ENCODE measurements at regions not wholly inside any gene's neighbourhood (a gene's known extent, or its start where the extent isn't known, plus 50 kb on each side); places are given as distances from the start of the nearest gene placed in this dataset.

DNA sequence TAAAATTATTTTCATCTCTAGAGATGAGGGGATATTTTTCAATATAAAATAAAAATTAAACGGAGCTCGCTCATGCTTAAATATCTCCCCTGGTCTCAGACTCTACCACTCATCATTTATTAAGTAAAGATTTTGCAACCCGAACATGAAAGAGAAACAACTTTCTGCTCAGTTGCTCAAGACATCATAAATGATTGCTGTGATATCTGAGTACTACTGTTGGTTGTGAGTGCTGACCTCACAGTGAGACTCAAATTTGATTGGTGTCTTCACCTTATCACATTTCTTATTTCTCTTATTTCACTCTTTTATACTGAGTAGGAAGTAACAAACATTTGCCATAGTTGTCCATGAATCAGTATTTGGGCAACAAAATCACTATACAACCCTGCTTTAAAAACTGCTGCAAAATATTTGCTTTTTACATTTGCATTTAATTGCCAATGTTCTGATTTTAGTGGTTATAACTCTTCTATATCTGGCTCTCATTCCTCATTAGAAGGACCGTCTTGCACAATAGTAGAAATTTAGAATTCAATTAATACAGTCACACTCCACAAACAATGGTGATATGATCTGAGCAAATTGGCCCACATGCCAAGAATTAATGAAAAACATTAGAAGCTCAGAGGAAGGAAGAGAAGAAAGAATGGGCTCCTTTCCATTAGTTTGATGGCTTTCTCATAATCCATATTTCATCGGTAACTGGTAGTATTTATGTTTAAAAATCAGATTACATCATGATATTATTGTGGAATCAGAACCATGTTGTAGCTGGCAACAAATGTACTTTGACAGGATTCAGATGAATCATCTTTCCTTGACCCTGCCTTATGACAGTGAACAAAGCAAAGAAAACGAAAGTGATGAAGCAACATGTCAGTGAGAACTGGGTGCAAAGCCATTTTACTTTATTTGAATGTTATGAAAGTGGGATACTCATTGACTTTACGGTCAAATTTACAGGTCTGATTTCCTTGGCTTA, 973.6 kb upstream of the TENM4 start:
- no peak for DNase-seq
- no peak for ATAC-seq
- intact Hi-C loops (cut with DNase I, micrococcal nuclease), result no loop called here

DNA sequence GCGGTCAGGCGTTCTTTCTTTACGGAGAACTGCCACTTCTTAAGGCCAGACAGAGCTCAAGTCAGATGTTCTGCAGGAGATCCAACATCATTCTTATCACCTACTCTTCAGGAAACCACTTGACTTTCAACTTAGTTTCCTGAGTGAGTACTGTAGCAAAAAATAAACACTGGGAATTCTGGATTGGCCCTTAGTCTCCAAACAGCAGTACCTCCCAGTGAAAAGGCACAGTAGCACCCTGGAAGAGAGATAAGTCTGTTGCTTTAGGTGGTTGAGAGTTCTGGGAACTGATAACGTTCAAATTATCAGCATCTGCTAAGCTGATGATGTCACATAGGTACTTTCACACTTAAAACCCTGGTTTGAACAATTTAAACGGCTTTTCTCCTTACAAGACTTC, 971.8 kb upstream of the TENM4 start:
- DNase-seq (no peak), ATAC-seq (no peak)
- intact Hi-C loops (cut with DNase I, micrococcal nuclease), result no loop called here

DNA sequence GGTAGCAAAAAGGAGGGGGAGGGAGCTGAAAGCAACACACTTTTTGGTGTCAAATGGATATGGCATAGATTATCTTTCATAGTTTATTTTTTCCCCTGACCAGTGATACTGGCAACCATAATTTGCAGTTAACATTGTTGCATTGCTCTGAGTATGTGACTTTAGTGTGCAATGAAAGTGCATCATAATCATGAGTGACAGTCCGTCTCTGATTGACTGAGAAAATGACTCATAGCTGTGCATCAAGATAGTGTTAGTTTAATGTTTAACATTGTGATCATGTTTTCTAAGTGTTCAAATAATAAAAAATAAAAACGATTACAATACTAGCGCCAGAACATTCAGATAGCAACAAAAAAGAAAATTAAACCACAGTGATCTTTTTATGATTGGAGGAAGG, 952.4 kb upstream of the TENM4 start:
- DNase-seq, result no peak
- ATAC-seq, result peak; percentile 79
- intact Hi-C loops (cut with DNase I, micrococcal nuclease), result no loop called here

DNA sequence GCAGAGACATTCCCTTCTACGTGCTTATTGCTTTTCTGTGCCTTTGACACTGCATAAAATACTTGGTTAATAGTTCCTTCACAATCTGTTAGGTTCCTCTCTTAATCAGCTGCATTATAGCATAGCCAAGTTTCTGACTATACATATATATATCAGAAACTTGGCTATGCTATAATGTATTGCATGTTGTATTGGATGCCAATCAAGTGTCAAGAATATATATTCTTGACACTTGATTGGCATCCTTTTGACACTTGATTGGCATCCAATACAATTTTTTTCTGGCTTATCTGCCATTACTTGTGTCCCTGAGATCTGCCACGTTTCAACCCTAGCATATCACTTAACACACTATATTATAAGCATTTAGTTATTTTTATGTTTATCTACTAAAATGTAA, 949.7 kb upstream of the TENM4 start:
- no peak for DNase-seq
- intact Hi-C loops (cut with DNase I, micrococcal nuclease), result no loop called here
- no peak for ATAC-seq

DNA sequence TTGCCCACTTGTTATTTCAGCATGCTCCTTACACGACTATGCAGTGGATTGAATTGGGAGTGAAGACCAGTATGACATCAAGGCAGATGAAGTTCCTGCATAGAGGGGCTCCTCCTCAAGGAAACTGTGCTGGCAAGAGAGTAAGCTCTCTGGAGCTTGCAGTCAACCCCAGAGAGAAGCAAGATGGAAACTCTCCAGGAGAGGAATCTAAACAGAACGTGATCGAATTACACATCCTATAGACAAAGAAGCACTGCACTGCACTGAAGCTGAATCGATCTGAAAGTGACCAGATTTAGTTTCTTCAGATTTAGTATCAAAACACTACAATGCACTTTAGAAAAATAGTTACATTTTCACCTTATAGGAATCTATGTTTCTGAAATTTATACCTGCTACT, 947.7 kb upstream of the TENM4 start:
- DNase-seq (no peak), ATAC-seq (no peak)
- intact Hi-C loops (cut with DNase I, micrococcal nuclease), result no loop called here

DNA sequence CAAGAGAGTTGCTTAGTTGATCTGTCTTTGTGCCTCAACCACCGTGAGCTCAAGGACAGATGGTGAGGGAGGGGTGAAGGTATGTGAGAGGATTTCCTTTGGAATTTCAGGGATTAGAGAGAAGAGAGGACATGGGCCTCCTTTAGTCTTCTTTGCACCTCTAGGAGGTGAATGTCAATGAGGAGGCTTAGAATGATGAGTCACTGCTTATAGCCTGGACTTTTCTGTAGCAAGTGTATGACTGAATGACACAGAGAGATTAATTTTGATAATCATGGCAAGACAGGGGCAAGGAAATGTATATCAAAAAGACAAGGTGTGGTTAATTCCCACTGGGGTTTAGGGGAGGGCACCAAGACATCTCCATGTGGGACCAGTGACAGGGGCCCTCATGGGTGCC, 947.3 kb upstream of the TENM4 start:
- ATAC-seq, result no peak
- intact Hi-C loops (cut with DNase I, micrococcal nuclease), result no loop called here

DNA sequence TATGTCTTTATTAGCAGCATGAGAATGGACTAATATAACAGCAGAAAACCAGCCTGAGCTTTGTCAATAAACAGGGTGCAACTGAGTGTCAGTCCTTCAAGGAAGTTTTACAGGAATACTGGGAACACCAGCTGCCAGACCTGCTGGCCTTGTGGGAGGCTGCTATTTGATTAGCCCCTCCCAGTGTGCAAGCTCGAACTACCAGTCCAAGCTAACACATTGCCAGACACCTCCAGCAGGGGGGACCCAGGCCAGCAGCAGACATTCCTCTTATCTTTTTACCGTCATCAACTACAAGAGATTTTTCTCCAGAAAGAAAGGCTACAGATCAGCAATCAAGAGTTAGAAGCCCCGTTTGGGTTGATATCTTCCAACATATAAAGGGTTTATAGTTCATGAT, 942.8 kb upstream of the TENM4 start:
- DNase-seq (peak; percentile 18 to 52), ATAC-seq (peak; percentile 83)
- intact Hi-C loops (cut with DNase I, micrococcal nuclease), result no loop called here

More for the DNA sequence above, 947.3 kb upstream of the TENM4 start:
- no peak for DNase-seq

DNA sequence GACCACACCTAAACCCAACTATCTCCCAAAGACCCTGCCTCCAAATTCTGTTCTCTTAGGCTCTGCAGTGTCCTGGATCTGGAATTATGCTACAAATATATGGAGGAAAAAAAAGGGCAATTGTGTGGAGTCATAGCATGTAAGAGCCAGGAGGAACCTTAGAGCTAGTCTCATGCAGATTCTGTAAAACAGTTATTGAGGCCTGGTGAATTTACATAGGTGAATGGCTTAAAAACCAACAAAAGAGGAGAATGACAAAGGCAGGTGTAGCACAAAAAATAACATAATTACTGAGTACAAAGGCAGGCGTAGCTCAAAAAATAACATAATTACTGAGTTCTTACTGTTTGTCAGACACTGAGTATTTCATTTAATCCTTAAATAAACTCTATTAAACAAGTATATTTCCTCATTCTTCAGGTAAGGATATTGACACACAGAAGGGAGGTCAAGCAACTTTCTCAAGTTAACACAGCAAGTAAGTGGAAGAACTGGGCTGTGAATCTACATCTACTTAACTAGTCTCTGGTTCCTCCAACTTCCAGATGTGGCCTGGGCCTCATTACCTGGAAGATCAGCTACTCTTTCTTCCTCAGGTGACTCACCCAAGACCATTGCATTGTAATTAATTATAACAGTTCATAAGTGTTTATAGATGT, 938.9 kb upstream of the TENM4 start:
- ATAC-seq, result peak; percentile 45
- DNase-seq, result no peak
- intact Hi-C loops (cut with DNase I, micrococcal nuclease), result no loop called here

DNA sequence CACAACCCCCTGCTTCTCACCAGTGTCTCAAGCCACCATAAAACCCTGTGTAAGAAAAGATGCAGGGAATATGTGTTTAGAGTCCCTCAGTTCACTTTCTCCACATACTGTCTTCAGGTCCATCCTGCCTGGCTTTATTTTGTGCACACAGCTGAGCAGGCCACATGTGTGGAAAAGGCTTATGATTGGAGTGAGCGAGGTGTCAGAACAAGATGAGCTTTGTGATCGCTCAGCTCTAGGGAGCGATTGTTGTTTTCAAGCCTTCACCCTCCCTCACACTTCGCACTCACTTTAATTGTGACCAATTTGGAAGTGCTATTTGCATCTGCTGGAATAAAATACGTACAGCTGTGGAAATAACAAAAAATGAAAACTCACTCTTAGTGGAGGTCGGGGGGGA, 931.1 kb upstream of the TENM4 start:
- intact Hi-C loops (cut with DNase I, micrococcal nuclease), result no loop called here
- ATAC-seq, result no peak
- no peak for DNase-seq

DNA sequence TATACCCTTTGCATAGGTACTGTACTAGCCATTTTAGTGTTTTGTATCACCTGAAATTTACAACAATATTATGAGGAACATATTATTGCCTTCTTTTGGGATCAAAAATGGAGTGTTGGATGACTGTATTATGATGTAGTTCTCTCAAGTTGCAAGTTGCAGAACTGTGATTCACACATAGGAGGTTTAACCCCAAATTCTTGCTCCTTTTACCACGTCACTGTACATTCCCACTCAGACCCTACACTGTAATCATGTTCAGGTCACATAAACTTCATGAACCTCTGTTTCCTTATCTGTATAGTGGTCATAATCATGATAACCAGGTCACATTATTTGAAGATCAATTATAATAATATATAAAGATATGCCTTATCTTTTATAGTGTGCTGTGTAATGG, 925.1 kb upstream of the TENM4 start:
- DNase-seq (no peak), ATAC-seq (no peak)
- intact Hi-C loops (cut with DNase I, micrococcal nuclease), result no loop called here

DNA sequence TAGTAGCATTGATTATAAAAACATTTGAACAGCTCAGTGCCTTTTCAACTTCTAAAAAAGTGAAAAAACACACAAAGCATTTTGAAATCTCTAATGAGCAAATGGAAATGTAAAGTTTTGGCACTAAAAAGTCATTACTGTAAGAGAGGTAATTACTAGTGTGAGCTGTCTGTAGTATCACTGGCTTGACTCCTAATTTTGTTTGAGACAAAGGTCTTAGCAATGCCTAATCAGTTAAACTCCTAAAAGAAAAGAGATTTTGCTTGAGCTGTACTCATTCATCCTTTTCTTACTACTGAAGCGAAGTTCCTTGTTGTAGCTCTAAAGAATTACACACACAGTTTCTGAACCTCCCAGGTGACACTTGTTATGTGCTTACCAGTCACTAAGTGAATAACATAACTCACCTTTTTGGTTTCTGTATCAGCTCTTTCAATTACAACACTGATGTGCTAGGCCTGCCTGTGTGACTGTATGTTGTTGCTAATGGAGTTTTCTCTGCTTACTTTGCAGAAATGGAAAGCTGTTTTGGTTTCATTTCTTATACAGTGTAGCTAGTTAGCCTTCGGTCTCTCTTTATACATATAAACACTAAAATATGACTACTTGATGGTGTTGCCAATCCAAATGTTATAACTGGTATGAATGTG, 924.4 kb upstream of the TENM4 start:
- DNase-seq, result no peak

DNA sequence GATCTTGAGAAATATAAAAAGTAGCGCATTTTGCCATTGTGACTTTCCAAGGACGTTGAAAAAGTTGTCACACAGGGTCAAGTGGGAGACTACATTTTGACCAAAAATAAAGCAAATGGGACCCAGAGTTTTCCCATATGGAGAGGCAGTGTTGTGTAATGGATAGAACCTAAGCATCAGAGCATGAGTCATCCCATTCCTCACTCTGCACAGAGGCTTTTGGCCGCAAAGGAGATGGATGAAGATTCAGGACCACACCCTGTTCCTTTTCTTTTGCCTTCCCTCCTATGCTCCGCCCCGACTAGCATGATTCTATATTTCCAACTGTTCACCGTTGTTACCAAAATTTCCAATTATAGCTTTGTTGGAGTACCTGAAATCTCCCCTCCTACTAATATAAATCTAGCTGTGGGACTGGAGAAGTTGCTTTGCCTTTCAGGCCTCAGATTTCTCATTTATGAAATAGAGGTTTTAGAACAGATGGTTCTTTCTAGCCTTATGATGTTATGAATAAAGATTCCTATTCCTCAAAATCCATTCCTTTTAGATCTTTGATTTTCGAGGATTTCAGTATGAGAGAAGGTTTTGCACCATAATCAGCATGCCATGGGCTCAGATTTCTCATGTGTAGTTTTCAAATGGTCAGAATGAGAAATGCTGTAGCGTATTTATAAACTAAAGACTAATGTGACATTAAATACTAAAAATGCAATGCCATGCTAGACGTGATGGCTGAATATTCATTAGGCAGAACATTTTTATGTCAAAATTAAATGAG, 921.9 kb upstream of the TENM4 start:
- intact Hi-C loops (cut with DNase I, micrococcal nuclease), result no loop called here
- DNase-seq, result no peak
- no peak for ATAC-seq

More for the DNA sequence above, 924.4 kb upstream of the TENM4 start:
- no peak for ATAC-seq
- intact Hi-C loops (cut with DNase I, micrococcal nuclease), result no loop called here

DNA sequence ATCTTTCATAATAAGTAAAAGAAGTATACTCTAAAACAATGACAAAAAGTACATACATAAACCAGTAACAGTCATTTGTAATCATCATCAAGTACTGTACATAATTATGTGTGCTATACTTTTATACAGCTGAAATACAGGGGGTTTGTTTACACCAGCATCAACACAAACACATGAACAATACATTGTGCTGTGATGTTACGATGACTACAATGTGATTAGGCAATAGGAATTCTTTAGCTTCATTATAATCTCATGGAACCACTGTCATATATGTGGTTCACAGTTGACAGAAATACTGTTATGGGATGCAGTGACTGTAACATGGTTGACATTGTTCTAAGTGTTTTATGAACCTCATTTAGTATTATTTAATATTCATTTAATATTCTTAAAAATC, 914.4 kb upstream of the TENM4 start:
- intact Hi-C loops (cut with DNase I, micrococcal nuclease), result no loop called here
- no peak for DNase-seq
- ATAC-seq, result no peak

DNA sequence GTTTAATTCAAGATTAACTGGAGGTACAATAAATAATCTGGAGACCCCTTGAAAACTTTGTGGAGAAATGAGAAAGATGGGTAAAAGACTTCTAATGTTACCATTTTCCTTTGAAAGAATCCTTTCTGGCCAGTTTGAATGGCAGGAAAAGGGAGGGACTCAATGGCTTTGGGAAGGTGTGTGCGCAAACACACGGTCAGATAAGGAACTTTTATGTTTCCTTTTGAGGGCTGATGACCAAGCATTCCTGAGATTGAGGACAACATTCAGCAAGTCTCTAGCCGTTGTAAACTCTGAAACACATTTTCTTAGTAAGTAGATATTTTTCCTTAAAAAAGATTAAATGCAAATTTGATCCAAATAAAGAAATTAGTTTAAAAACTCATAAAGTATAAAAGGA, 909.7 kb upstream of the TENM4 start:
- ATAC-seq, result peak; percentile 83
- DNase-seq, result peak in 1 of 2 donors; percentile 41
- intact Hi-C loops (cut with DNase I, micrococcal nuclease), result no loop called here

DNA sequence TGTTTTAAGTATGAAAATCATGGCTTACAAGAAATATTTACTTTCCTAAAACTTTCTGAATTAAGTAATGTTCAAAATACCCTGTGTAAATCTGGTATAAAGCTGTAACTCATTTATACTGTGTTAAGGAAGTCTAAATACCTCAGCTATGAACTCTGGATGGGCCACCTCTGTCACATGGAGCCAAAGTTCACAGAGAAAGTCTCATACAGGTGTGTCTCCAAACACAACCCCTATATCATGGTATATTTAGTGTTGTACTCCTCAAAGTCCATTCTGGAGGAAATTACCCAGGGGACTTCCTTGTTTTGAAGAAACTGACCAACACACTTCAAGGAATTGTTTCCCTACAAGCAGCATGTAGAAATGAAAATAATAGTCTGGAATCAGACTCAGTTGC, 909.2 kb upstream of the TENM4 start:
- DNase-seq, result peak; percentile 18 to 27
- peak; percentile 96 for ATAC-seq
- intact Hi-C loops (cut with DNase I, micrococcal nuclease), result no loop called here

DNA sequence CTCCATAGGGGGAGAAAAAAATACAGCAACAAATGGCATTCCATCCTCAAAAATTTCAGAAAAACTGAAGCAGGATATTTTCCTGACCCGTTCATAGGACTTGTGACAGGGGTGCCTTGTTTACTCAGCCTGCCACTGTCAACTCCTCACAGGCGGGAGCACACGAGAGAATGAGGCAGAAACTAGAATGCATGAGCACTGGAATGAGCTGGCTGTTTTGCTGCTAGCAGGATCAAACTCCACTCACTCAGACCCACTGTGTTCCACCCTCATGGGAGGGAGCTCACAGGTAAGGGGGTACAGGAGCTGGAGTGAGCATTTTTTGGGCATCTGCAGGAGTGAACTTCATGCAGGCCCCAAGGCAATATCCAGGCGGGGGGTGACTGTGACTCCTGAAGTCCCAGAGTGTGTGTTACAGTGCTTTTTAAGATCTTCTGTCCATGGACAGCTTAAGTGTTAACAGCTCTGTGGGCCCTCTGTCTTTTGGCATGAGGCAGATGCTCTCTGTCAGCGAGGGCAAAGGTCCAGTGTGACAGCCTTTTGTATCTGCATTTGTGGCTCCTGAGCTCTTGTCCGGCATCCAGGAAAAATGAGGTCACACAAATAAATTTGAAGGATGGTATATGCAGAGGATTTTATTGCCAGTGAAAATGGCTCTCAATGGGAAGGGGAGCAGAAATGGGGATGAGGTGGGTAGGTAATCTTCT, 905.7 kb upstream of the TENM4 start:
- no peak for DNase-seq
- ATAC-seq, result peak; percentile 22
- intact Hi-C loops (cut with DNase I, micrococcal nuclease), result no loop called here

DNA sequence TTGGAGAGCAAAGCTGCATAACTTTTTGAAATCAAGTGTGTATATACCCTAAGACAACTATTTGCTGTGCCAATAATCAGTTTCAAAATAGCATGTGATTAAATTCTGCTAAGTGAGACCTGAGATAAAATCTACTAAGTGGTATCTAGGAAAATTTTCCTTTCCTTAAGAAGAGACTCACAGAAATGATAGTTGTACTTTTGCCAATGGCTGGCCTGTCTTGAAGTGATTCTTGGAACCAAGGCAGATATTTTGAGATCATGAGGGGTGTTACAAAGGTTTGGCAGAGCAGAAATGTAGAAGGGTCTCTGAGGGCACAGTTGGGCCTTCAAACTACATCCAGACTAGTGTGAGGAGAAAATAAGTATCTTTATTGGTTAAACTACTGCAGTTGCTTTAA, 902.6 kb upstream of the TENM4 start:
- ATAC-seq, result no peak
- intact Hi-C loops (cut with DNase I, micrococcal nuclease), result no loop called here

DNA sequence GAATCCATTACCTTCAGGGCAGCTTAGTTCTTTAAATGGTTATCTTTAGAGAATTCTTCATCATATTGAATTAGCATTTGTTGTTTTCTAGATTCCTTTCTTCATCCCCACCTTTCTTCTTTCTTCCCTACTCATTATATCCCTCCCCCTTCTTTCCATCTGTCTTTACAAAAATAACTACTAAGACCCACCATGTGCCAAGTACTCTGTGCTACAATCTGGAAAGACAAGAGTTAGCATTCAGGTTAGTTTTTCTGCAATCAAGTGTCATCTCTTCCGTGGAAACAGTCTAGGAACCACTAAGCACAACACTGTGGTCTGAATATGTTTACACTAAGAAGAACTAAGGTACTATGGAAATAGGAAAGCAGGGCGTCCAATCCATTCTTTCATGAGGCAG, 897.4 kb upstream of the TENM4 start:
- DNase-seq (no peak), ATAC-seq (no peak)
- intact Hi-C loops (cut with DNase I, micrococcal nuclease), result no loop called here

More for the DNA sequence above, 902.6 kb upstream of the TENM4 start:
- no peak for DNase-seq

DNA sequence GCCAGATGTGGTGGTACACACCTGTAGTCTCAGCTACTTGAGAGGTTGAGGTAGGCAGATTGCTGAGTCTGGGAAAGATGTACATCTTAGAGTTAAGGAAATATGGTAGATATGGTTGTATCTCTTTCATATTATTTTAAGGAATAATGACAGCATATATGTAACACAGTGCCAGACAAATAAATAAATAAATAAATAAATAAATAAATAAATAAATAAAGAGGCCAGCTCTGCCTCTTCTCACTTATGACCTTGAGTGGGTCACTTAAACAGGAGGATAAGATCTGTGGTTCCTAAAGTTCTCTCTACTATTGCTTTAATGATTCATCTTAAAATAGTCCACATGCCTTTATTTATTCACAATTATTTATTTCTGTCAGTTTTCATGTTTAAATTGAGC, 890.9 kb upstream of the TENM4 start:
- ATAC-seq, result no peak
- intact Hi-C loops (cut with DNase I, micrococcal nuclease), result no loop called here
- DNase-seq, result no peak
